Lung (tissue), 11 donors: ENCODE measurements at regions not wholly inside any gene's neighbourhood (a gene's known extent, or its start where the extent isn't known, plus 50 kb on each side); places are given as distances from the start of the nearest gene placed in this dataset.

ENCODE experiments used
- ATAC-seq: fragments of 200-7000 bp; cut with Tn5 transposase; one replicate; pipeline ENCODE4 v1.9.1; 2020; ENCODE audit warnings: moderate number of reproducible peaks; ENCODE audit not compliant: insufficient read depth, low FRiP score
- DNase-seq, 3 donors: peaks; one replicate each; pipeline ENCODE4 v3.0.0-alpha.2; 2013 to 2017
- H3K27ac ChIP-seq, 2 donors: one replicate each; pipeline ENCODE4 v1.5.1; 2013; ENCODE audit warnings: mild to moderate bottlenecking in 2 of 2, moderate library complexity in 2 of 2, control low read depth in 1 of 2, inconsistent platforms in 1 of 2, low read depth in 1 of 2, low read length in 1 of 2
- H3K27me3 ChIP-seq, 3 donors: one replicate each; pipeline ENCODE4 v1.5.1; 2013; ENCODE audit warnings: low read length in 2 of 3; ENCODE audit not compliant: control insufficient read depth in 3 of 3, insufficient read depth in 3 of 3
- H3K36me3 ChIP-seq, 4 donors: one replicate each; pipeline ENCODE4 v1.5.1; 2013; ENCODE audit warnings: low read length in 4 of 4, mild to moderate bottlenecking in 1 of 4, moderate library complexity in 1 of 4; ENCODE audit not compliant: control insufficient read depth in 4 of 4, insufficient read depth in 4 of 4
- H3K4me1 ChIP-seq, 5 donors: one replicate each; pipeline ENCODE4 v1.5.1; 2013; ENCODE audit warnings: low read length in 5 of 5, mild to moderate bottlenecking in 2 of 5, moderate library complexity in 1 of 5; ENCODE audit not compliant: control insufficient read depth in 5 of 5, insufficient read depth in 5 of 5
- H3K4me3 ChIP-seq: one replicate; pipeline ENCODE4 v1.5.1; 2013; ENCODE audit warnings: mild to moderate bottlenecking, control low read depth, moderate library complexity
- H3K9ac ChIP-seq, 2 donors: one replicate each; pipeline ENCODE4 v1.5.1; 2013; ENCODE audit warnings: low read length in 2 of 2, control low read depth in 1 of 2; ENCODE audit not compliant: insufficient read depth in 1 of 2
- H3K9me3 ChIP-seq, 4 donors: one replicate each; pipeline ENCODE4 v1.5.1; 2013; ENCODE audit warnings: low read length in 3 of 4, mild to moderate bottlenecking in 1 of 4, moderate library complexity in 1 of 4; ENCODE audit not compliant: control insufficient read depth in 4 of 4, insufficient read depth in 3 of 4
- CTCF ChIP-seq: IDR thresholded peaks from 2 replicates; pipeline ENCODE4 v1.5.1; 2012; ENCODE audit warnings: mild to moderate bottlenecking; ENCODE audit errors: control extremely low read depth, extremely low read depth
- WGBS, 2 donors: extraction: QIAGEN DNeasy Blood & Tissue Kit; methylation state at CpG; one replicate each; pipeline ENCODE4 v1.1.7; 2013; 5-methylcytosine and 5-hydroxymethylcytosine counted together
- donor health status: control.
- donor health status: control.
- donor health status: Bipolar disorder and iron deficiency.
- donor health status: healthy.
- donor health status: DM: yes; HTN: yes; CAD: no.

- TF ChIP-seq CTCF, result no peak
Observed at GRCh38 chr3:10619989-10620832, 114.8 kb upstream of the ATP2B2 start.

GRCh38 chr3:10620833-10621082, 115.4 kb upstream of the ATP2B2 start:
- Histone ChIP-seq H3K27me3 (peaks cover 0 to 33% (median 0%) of the 10 kb centered on the region in 3 donors), H3K4me3 (no peak overlapping the region), H3K9me3 (peaks cover 0 to 4% (median 0%) of the 10 kb centered on the region in 4 donors), H3K4me1 (no peaks in the 10 kb centered on the region), H3K36me3 (no peaks in the 10 kb centered on the region), H3K27ac (no peak overlapping the region), H3K9ac (no peak overlapping the region)
- 55 to 71% methylated on average over 2 of the region's 2 CpGs for WGBS, 2 donors
- DNase-seq, result no peak
- no peak for ATAC-seq
- no peak for TF ChIP-seq CTCF

More at GRCh38 chr3:10619989-10620832, 114.8 kb upstream of the ATP2B2 start:
- H3K9me3 ChIP-seq, result peaks cover 0 to 7% (median 0%) of the 10 kb centered on the region in 4 donors
- H3K36me3 ChIP-seq, result no peaks in the 10 kb centered on the region
- H3K27me3 ChIP-seq, result peaks cover 0 to 35% (median 0%) of the 10 kb centered on the region in 3 donors
- DNase-seq (no peak), ATAC-seq (no peak)
- no peaks in the 10 kb centered on the region for H3K4me1 ChIP-seq
- 50 to 66% methylated on average over 11 of the region's 11 CpGs for WGBS, 2 donors
- H3K4me3 ChIP-seq, result no peak overlapping the region
- H3K27ac ChIP-seq, result no peak overlapping the region
- no peak overlapping the region for H3K9ac ChIP-seq

GRCh38 chr3:10623578-10624275, 118.3 kb upstream of the ATP2B2 start:
- 83% methylated on average over 4 of the region's 4 CpGs for WGBS, 2 donors
- H3K4me3 ChIP-seq, result no peak overlapping the region
- no peak overlapping the region for H3K27ac ChIP-seq
- H3K4me1 ChIP-seq, result no peaks in the 10 kb centered on the region
- H3K27me3 ChIP-seq, result peaks cover 0 to 22% (median 0%) of the 10 kb centered on the region in 3 donors
- H3K9me3 ChIP-seq, result peaks cover 0 to 3% (median 0%) of the 10 kb centered on the region in 4 donors
- H3K9ac ChIP-seq, result no peak overlapping the region
- no peaks in the 10 kb centered on the region for H3K36me3 ChIP-seq
- no peak for ATAC-seq
- no peak for TF ChIP-seq CTCF
- DNase-seq, result no peak
